ENCODE measurements at regions not wholly inside any gene's neighbourhood (a gene's known extent, or its start where the extent isn't known, plus 50 kb on each side); places are given as distances from the start of the nearest gene placed in this dataset.

GRCh38 chr3:189393598-189393997 lies 221.8 kb downstream of the TPRG1 start (continued):
- TF ChIP-seq ZNF462 (CRISPR knock-in tag; IDR thresholded peaks at IDR 0.05) (no peak), CREB1 (CRISPR knock-in tag; IDR thresholded peaks at IDR 0.05; ENCODE audit: low read depth) (no peak), POLR2AphosphoS5 (IDR thresholded peaks at IDR 0.05; ENCODE audit: low read depth) (no peak), JUNB (IDR thresholded peaks at IDR 0.05; ENCODE audit: unreplicated experiment) (no peak)

- Mint-ChIP-seq H3K36me3 (ENCODE audit: low read depth) (no peaks in the 10 kb centered on the region), H3K4me3 (no peak overlapping the region), H3K4me1 (no peaks in the 10 kb centered on the region), H3K9me3 (no peaks in the 10 kb centered on the region), H3K27ac (no peak overlapping the region), H3K27me3 (ENCODE audit: insufficient read depth, low read depth, poor library complexity) (no peaks in the 10 kb centered on the region)
- no peaks in the 10 kb centered on the region for H3K36me3 ChIP-seq (ENCODE audit: insufficient read depth)
- H2AFZ ChIP-seq = no peak overlapping the region
- H3K27ac ChIP-seq (ENCODE audit: low read depth) = no peak overlapping the region
- H3K4me2 ChIP-seq = no peak overlapping the region
- H3K9me2 ChIP-seq (ENCODE audit: insufficient read depth) = no peaks in the 10 kb centered on the region
- H3K4me1 ChIP-seq (ENCODE audit: insufficient read depth) = no peaks in the 10 kb centered on the region
- H3K27me3 ChIP-seq (ENCODE audit: insufficient read depth) = no peaks in the 10 kb centered on the region
- ATAC-seq (no peak), DNase-seq (ENCODE audit: low spot score) (no peak)
- no peaks in the 10 kb centered on the region for H3K79me2 ChIP-seq (replicated peaks; ENCODE audit: insufficient read depth)
- H3F3A ChIP-seq (replicated peaks; ENCODE audit: low read depth) = no peaks in the 10 kb centered on the region
- no peaks in the 10 kb centered on the region for H4K20me1 ChIP-seq (replicated peaks; ENCODE audit: insufficient read depth)
- H3K4me3 ChIP-seq = no peak overlapping the region
- TF ChIP-seq STAT1 (IDR thresholded peaks at IDR 0.05; ENCODE audit: unreplicated experiment) = no peak
- no peak for TF ChIP-seq JUNB (IDR thresholded peaks at IDR 0.05; ENCODE audit: unreplicated experiment)
- TF ChIP-seq POLR2AphosphoS5 (IDR thresholded peaks at IDR 0.05; ENCODE audit: low read depth) = no peak
- no peak for TF ChIP-seq REST (IDR thresholded peaks at IDR 0.05; ENCODE audit: unreplicated experiment)
- TF ChIP-seq EZH2 (IDR thresholded peaks at IDR 0.05; ENCODE audit: low read depth, unreplicated experiment) = no peak
- no peak for TF ChIP-seq ZNF114 (CRISPR knock-in tag; IDR thresholded peaks at IDR 0.05)
- TF ChIP-seq CREB1 (CRISPR knock-in tag; IDR thresholded peaks at IDR 0.05; ENCODE audit: low read depth) = no peak
- no peak for TF ChIP-seq EZH2phosphoT487 (IDR thresholded peaks at IDR 0.05; ENCODE audit: unreplicated experiment)
- no peak for TF ChIP-seq ZNF331 (CRISPR knock-in tag; IDR thresholded peaks at IDR 0.05; ENCODE audit: low read depth)
Observed at GRCh38 chr3:189394599-189395121, 222.9 kb downstream of the TPRG1 start.
